CD14-positive monocyte (primary cell): ENCODE measurements at regions not wholly inside any gene's neighbourhood (a gene's known extent, or its start where the extent isn't known, plus 50 kb on each side); places are given as distances from the start of the nearest gene placed in this dataset.

ENCODE experiments used
- DNase-seq, 3 donors: peaks; one replicate each; pipeline ENCODE4 v3.0.0-alpha.2; 2011 to 2022
- H2AFZ ChIP-seq: 2 replicates; pipeline ENCODE4 v1.6.0; 2012; ENCODE audit warnings: mild to moderate bottlenecking, low read depth, low read length, inconsistent platforms; ENCODE audit not compliant: insufficient read depth, poor library complexity, severe bottlenecking
- H3K27ac ChIP-seq, 2 donors: 1 replicate in 1 of 2; 2 replicates in 1 of 2; pipeline ENCODE4 v1.5.1; 2012 to 2013; ENCODE audit warnings: low read length in 2 of 2, control low read depth in 1 of 2, inconsistent platforms in 1 of 2, low read depth in 1 of 2, mild to moderate bottlenecking in 1 of 2
- H3K27me3 ChIP-seq, 2 donors: one replicate each; pipeline versions ENCODE4 v1.6.0 to v1.6.1; 2011 to 2013; ENCODE audit warnings: low read length in 2 of 2; ENCODE audit not compliant: control insufficient read depth in 2 of 2, insufficient read depth in 2 of 2
- H3K36me3 ChIP-seq, 2 donors: replicated peaks in 1 of 2; 1 replicate in 1 of 2; 2 replicates in 1 of 2; pipeline versions ENCODE4 v1.5.1 to v1.6.1; 2012 to 2013; ENCODE audit warnings: low read length in 2 of 2, control low read depth in 1 of 2, inconsistent platforms in 1 of 2, mild to moderate bottlenecking in 1 of 2; ENCODE audit not compliant: insufficient read depth in 2 of 2, control insufficient read depth in 1 of 2
- H3K4me1 ChIP-seq, 2 donors: 1 replicate in 1 of 2; 2 replicates in 1 of 2; pipeline versions ENCODE4 v1.5.1 to v1.6.1; 2012 to 2013; ENCODE audit warnings: low read length in 2 of 2, control low read depth in 1 of 2, inconsistent platforms in 1 of 2, mild to moderate bottlenecking in 1 of 2, moderate library complexity in 1 of 2; ENCODE audit not compliant: insufficient read depth in 2 of 2, control insufficient read depth in 1 of 2
- H3K4me2 ChIP-seq: replicated peaks from 2 replicates; pipeline ENCODE3; 2012; ENCODE audit warnings: low read length, moderate library complexity, mild to moderate bottlenecking; ENCODE audit not compliant: poor library complexity, severe bottlenecking; ENCODE audit errors: extremely low read depth
- H3K4me3 ChIP-seq, 3 experiments: fragments of 200-600 bp in 1 of 3; sonication (generic) in 1 of 3; replicated peaks in 1 of 3; 1 replicate in 2 of 3; 2 replicates in 1 of 3; pipeline ENCODE4 v1.5.1; 2011 to 2013; ENCODE audit warnings: low read length in 3 of 3, mild to moderate bottlenecking in 3 of 3, control low read depth in 2 of 3, low read depth in 2 of 3, inconsistent platforms in 1 of 3, moderate library complexity in 1 of 3
- H3K79me2 ChIP-seq: 2 replicates; pipeline ENCODE4 v1.6.0; 2012; ENCODE audit warnings: mild to moderate bottlenecking, control low read depth, inconsistent platforms, low read length, moderate library complexity; ENCODE audit not compliant: insufficient read depth
- H3K9ac ChIP-seq: 2 replicates; pipeline ENCODE4 v1.6.0; 2017; ENCODE audit warnings: low read length, mild to moderate bottlenecking; ENCODE audit not compliant: insufficient read depth, poor library complexity, severe bottlenecking
- H3K9me3 ChIP-seq, 2 donors: replicated peaks in 1 of 2; 1 replicate in 1 of 2; 2 replicates in 1 of 2; pipeline versions ENCODE4 v1.5.1 to v1.6.1; 2012 to 2013; ENCODE audit warnings: low read length in 2 of 2, control low read depth in 1 of 2; ENCODE audit not compliant: control insufficient read depth in 1 of 2, insufficient read depth in 1 of 2
- H4K20me1 ChIP-seq: 2 replicates; pipeline ENCODE4 v1.6.0; 2012; ENCODE audit warnings: mild to moderate bottlenecking, low read length, control low read depth, moderate library complexity; ENCODE audit not compliant: insufficient read depth
- H3K27ac Mint-ChIP-seq, 7 donors: one replicate each; pipeline ENCODE4 v1.8.0; 2020; ENCODE audit warnings: mild to moderate bottlenecking in 7 of 7, mixed read lengths in 7 of 7, moderate library complexity in 6 of 7, inconsistent platforms in 2 of 7
- H3K27me3 Mint-ChIP-seq, 3 donors: one replicate each; pipeline ENCODE4 v1.8.0; 2021 to 2022; ENCODE audit warnings: low read depth in 3 of 3, mild to moderate bottlenecking in 3 of 3, mixed read lengths in 3 of 3, moderate library complexity in 3 of 3, inconsistent platforms in 1 of 3
- H3K36me3 Mint-ChIP-seq, 2 donors: one replicate each; pipeline ENCODE4 v1.8.0; 2020; ENCODE audit warnings: mixed read lengths in 2 of 2, inconsistent platforms in 1 of 2, mild to moderate bottlenecking in 1 of 2
- H3K4me1 Mint-ChIP-seq: one replicate; pipeline ENCODE4 v1.8.0; 2020; ENCODE audit warnings: mild to moderate bottlenecking, mixed read lengths
- H3K4me3 Mint-ChIP-seq, 2 donors: one replicate each; pipeline ENCODE4 v1.8.0; 2020; ENCODE audit warnings: mild to moderate bottlenecking in 2 of 2, mixed read lengths in 2 of 2, moderate library complexity in 1 of 2
- H3K9me3 Mint-ChIP-seq, 7 donors: one replicate each; pipeline ENCODE4 v1.8.0; 2020 to 2022; ENCODE audit warnings: mixed read lengths in 7 of 7, mild to moderate bottlenecking in 6 of 7, moderate library complexity in 6 of 7, inconsistent platforms in 2 of 7
- CTCF ChIP-seq: fragments of 200-600 bp; IDR thresholded peaks from one replicate; pipeline ENCODE4 v1.8.0; 2022; ENCODE audit warnings: antibody characterized with exemption, mild to moderate bottlenecking
- WGBS: methylation state at CpG from one replicate; pipeline ENCODE4 v1.1.5; 2013; ENCODE audit warnings: missing lambda C conversion rate; ENCODE audit not compliant: insufficient coverage; 5-methylcytosine and 5-hydroxymethylcytosine counted together
- intact Hi-C, 2 donors: fragments of 100-400 bp; cut with micrococcal nuclease; formaldehyde crosslinking; loops; one replicate each; pipeline versions ENCODE4 v1.15.0 to v1.15.1; 2023

GRCh38 chr22:47292546-47293320 is 530.3 kb downstream of the TBC1D22A start:
- no peak overlapping the region for H3K4me3 Mint-ChIP-seq
- Histone ChIP-seq H3K4me1 (no peaks in the 10 kb centered on the region), H4K20me1 (no peaks in the 10 kb centered on the region), H3K9me3 (no peaks in the 10 kb centered on the region), H3K27ac (no peak overlapping the region), H3K36me3 (no peaks in the 10 kb centered on the region), H2AFZ (no peak overlapping the region), H3K4me2 (no peak overlapping the region), H3K79me2 (no peaks in the 10 kb centered on the region), H3K4me3 (no peak overlapping the region), H3K9ac (no peak overlapping the region), H3K27me3 (no peaks in the 10 kb centered on the region)
- no peaks in the 10 kb centered on the region for H3K4me1 Mint-ChIP-seq
- H3K27me3 Mint-ChIP-seq = peaks cover 2 to 6% (median 3%) of the 10 kb centered on the region in 3 donors
- intact Hi-C loops = no loop called here
- peaks cover 0 to 2% (median 0%) of the 10 kb centered on the region in 7 donors for H3K9me3 Mint-ChIP-seq
- H3K36me3 Mint-ChIP-seq = no peaks in the 10 kb centered on the region
- no peak overlapping the region for H3K27ac Mint-ChIP-seq
- 62% methylated on average over 11 of the region's 18 CpGs for WGBS
- no peak for TF ChIP-seq CTCF
- DNase-seq = no peak

GRCh38 chr22:47291565-47292495 is 529.4 kb downstream of the TBC1D22A start:
- no peaks in the 10 kb centered on the region for H3K4me1 Mint-ChIP-seq
- H3K27ac ChIP-seq = no peak overlapping the region
- H3K27ac Mint-ChIP-seq = no peak overlapping the region
- H3K9me3 Mint-ChIP-seq = peaks cover 0 to 2% (median 0%) of the 10 kb centered on the region in 7 donors
- no peaks in the 10 kb centered on the region for H3K27me3 ChIP-seq
- no peaks in the 10 kb centered on the region for H3K4me1 ChIP-seq
- H3K4me3 Mint-ChIP-seq = no peak overlapping the region
- intact Hi-C loops = no loop called here
- WGBS = 97% methylated on average over 17 of the region's 18 CpGs
- no peak for DNase-seq
- H3K79me2 ChIP-seq = no peaks in the 10 kb centered on the region
- no peak for TF ChIP-seq CTCF
- H3K9ac ChIP-seq = no peak overlapping the region
- peaks cover 2 to 6% (median 3%) of the 10 kb centered on the region in 3 donors for H3K27me3 Mint-ChIP-seq
- no peak overlapping the region for H3K4me3 ChIP-seq
- no peaks in the 10 kb centered on the region for H3K36me3 ChIP-seq
- H2AFZ ChIP-seq = no peak overlapping the region
- no peaks in the 10 kb centered on the region for H3K36me3 Mint-ChIP-seq
- H4K20me1 ChIP-seq = no peaks in the 10 kb centered on the region
- H3K4me2 ChIP-seq = no peak overlapping the region
- H3K9me3 ChIP-seq = no peaks in the 10 kb centered on the region
